ENCODE measurements at regions not wholly inside any gene's neighbourhood (a gene's known extent, or its start where the extent isn't known, plus 50 kb on each side); places are given as distances from the start of the nearest gene placed in this dataset.

GRCh38 chr19:30083701-30084156 lies 141.7 kb downstream of the URI1 start (continued):
- TF ChIP-seq USF2 (IDR thresholded peaks at IDR 0.05; ENCODE audit: low read length) (no peak), KDM5A (IDR thresholded peaks at IDR 0.05; ENCODE audit: low read length) (no peak), NRF1 (IDR thresholded peaks at IDR 0.05; ENCODE audit: low read depth, low read length) (no peak), ZNF274 (IDR thresholded peaks at IDR 0.05; ENCODE audit: borderline replicate concordance, extremely low read depth, low read length) (no peak), POLR2AphosphoS5 (IDR thresholded peaks at IDR 0.05; ENCODE audit: low read depth, low read length) (no peak), POU5F1 (IDR thresholded peaks at IDR 0.05; ENCODE audit: low read depth, low read length) (no peak), RBBP5 (IDR thresholded peaks at IDR 0.05; ENCODE audit: borderline replicate concordance, low read depth, low read length) (no peak), GTF2F1 (IDR thresholded peaks at IDR 0.05; ENCODE audit: borderline replicate concordance, low read depth, low read length) (no peak), BRCA1 (IDR thresholded peaks at IDR 0.05; ENCODE audit: low read depth, low read length) (no peak)

Data from H1 (cell line).